ENCODE measurements at regions not wholly inside any gene's neighbourhood (a gene's known extent, or its start where the extent isn't known, plus 50 kb on each side); places are given as distances from the start of the nearest gene placed in this dataset.
"Not testable (repeated sequence)": the region's sequence is repeated elsewhere in the genome, so short reads cannot be mapped to it uniquely, and the experiment has no call there.

DNA sequence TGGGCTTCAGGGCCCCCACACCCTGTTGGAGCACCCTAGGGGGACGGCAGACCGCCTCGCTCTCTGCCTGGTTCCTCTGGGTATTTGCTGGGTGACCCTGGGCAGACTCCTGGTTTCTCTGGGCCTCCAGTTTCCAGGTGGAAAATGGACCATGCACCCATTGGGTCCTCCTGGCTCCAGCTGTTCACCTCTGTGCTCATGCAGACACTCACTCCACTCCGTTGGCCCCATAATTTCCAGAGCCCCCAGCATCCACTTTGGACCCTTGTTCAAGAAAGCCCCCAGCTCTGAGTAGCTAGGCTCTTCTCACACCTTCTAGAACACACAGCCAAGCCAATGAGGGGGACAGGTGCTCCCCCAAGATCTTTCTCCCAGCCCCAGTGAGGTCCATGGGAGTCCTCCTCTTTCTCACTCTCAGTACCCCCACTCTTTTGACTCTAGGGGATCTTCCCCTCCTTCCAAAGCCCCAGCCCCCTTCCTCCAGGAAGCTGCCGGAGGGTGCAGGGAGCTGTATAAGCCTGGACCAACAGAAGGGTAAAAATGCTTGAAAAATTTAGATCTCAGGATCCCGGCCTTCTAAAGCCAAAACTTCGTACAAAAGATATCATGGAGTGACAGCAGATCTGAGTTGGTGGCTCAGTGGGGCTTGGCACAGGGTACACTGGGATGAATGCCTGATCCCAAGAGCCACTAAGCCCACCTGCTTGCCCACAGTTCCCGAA, 174.8 kb upstream of the RTL1 start:
- DNase-seq (ENCODE audit: low read depth in 1 of 2, low spot score in 1 of 2), result no peak

DNA sequence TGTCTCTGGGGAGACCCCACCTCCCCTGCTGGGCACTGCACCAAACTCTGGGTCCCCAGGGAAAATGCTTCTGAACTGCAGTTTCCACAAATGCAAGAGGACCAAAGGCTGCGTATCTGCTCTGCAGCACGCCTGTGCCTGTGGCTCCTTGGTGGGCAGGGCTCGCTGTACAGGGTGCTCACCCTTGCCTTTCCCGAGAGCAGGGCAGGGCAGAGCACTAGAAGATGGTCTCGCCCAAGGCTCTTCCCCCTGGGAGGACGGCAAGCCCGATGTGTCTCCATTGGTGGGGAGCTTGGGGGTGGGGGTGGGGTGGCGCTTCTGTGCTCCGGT, 175.3 kb upstream of the RTL1 start:
- DNase-seq (ENCODE audit: low read depth in 1 of 2, low spot score in 1 of 2), result no peak

DNA sequence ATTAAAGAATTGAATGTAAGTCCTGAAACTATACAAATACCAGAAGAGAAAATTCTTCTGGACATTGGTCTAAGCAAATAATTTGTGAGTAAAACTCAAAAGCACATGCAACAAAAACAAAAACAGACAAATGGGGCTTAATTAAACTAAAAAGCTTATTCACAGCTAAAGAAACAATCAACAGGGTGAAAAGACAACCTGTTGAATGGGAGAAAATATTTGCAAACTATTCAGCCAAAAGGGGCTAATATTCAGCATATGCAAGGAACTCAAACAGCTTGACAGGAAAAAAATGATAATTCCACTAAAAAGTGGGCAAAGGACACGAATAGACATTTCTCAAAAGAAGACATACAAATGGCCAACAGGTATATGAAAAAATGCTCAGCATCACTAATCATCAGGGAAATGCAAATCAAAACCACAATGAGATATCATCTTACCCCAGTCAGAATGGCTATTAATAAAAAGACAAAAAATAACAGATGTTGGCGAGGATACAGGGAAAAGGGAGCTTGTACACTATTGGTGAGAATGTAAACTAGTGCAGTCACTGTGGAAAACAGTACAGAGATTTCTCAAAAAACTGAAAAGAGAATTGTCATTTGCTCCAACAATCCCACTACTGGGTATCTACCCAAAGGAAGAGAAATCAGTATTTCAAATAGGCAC, 177.5 kb upstream of the RTL1 start:
- no peak for DNase-seq (ENCODE audit: low read depth in 1 of 2, low spot score in 1 of 2)

DNA sequence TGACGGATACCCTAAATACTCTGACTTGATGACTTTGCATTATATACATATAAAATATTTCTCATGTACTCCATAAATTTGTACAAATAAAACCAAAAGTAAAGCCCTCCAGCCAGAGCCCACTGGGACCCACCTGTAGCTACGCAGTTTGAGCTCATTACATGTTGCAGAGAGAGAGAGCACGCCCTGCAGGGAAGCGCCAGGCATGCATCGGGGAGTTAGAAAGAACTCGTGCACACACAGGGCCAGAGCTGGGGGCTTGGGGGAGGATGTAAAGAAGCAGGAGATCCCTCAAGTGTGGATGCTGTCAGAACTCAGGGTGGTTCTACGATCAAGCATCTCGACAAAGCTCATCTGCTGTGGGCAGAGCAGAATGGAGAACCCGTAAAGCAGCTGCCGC, 178.5 kb upstream of the RTL1 start:
- no peak for DNase-seq (ENCODE audit: low read depth in 1 of 2, low spot score in 1 of 2)

DNA sequence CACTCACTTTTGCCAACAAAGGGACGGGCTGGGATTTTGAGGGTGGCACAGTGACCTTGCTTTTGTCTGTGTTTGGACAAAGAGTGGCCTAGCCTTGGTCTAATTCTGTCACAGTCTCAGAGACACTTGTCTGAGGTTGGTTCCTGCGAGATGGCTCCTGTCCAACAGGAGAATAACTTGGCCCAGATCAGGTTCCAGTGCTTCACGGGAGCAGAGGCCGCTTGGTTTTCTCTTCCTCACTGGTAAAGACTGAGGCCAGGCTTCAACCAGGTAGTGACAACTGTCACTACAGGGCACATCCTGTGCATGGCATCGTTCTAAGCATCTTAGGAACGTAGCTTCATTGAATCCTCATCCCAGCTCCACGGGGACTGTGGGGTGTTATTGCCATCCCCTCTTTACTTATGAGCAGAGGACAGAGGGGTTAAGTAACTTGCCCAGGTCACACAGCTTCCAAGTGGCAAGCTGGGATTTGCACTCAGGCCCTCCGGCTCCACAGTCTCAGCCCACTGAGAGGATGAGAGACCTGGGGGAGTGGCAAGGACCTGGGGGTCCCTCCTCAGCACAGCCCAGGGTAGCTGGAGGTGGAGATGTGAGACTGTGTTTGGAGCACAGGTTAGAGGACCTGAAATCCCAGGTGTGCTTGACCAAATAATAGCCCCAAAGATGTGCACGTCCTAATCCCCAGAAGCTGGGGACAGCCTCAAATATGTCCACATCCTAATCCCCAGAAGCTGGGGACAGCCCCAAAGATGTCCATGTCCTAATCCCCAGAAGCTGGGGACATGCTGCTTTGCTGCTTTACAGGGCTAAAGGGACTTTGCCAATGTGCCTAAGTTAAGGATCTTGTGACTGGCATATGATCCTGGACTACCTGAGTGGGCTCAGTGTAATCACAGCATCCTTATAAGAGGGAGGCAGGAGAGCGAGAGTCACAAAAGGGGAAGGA, 179.2 kb upstream of the RTL1 start:
- no peak for DNase-seq (ENCODE audit: low read depth in 1 of 2, low spot score in 1 of 2)

DNA sequence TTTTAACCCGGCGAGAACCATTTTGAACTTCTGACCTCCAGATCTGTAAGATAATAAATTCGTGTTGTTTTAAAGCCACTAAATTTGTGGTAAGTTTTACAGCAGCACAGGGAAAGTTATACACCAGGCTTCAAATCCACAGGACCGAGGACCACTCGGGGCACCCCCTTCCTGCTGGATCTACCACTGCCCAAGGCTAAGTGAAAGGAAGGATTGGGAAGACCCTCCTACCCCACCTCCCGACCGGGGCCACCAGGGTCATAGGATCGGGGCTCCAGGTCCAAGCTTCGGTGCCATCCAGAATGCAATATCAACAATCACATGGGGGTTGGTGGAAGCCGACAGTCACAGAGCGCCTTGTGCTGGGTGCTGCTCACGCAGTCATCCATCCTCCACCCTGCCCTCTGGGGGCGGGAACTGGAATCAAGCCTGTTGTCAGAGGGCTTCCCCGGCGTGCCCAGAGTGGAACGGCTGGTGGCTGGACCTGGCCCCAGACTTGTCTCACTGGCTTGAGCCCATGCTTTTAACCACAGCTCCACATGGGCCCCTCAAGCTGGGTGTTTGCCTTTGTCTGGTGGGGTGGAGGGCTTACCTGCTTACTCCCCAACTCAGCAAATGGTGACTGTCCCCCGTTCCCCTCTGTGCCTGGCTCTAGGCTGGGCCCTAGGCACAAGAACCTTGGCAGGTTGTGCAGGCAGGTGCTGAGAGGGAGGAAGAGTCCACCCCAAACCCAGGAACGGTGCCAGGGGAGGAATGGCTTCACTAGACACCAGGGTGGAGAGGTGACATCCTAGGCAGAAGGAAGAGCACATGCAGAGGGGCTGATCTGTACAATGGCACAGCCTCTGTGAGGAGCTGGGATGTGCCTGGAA, 180.3 kb upstream of the RTL1 start:
- no peak for DNase-seq (ENCODE audit: low read depth in 1 of 2, low spot score in 1 of 2)

GRCh38 chr14:101084436-101084826, 180.9 kb upstream of the RTL1 start:
- no peak for DNase-seq (ENCODE audit: low read depth in 1 of 2, low spot score in 1 of 2)

DNA sequence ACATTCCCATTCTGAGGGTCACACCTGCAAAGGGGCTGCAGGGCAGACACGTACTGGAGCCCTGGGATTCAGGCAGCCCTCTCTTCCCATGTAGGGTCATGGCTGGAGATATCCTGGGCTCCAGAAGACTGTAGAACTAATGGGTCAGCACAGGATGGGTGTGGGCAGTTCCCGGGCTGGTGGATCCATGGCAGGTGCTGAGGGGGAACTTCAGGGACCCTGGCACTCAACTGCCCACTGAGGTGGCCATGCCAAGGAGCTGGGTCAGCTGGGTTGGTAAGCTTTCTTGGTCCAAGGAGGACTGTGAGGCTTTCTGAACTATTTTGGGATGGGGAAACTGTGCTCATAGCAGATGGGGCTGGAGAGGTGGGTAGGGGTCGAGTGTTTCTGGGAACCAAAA, 183.4 kb upstream of the RTL1 start:
- no peak for DNase-seq (ENCODE audit: low read depth in 1 of 2, low spot score in 1 of 2)

DNA sequence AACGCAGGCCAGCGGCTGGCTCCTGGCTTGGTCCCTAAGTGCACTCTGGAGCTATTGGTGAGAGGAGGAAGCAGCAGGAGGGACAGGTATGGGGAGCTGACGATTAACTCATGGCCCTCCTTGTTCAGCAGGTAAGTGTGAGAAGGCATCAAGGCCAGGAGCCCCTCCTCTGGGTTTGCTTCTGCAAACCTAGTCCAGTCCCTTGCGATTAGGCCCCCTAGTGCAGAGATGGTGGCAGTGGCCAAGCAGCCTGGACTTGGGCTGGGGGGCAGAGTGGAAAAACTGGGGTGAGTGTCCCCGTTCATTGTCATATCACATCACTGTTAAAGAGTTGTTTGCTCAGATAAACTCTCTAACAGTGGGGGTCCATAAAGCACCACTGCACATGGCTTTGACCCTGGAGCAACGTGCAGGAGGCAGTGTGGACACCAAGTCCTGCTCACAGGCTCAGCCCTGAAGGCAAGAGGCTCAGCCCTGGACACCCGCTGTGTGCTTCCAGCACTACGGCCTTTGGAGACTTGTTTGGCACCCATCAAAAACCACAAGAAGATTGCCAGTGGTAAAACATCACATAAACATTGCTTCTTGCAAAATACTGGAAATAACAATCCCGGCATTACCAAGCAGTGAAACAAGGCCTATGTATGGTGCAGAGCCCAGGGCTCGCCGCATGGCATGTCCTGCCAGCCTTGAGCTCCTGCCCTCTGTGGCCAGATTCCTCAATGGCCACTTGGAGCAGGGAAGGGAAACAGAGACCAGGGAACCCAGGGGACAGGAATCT, 184.3 kb upstream of the RTL1 start:
- no peak for DNase-seq (ENCODE audit: low read depth in 1 of 2, low spot score in 1 of 2)

DNA sequence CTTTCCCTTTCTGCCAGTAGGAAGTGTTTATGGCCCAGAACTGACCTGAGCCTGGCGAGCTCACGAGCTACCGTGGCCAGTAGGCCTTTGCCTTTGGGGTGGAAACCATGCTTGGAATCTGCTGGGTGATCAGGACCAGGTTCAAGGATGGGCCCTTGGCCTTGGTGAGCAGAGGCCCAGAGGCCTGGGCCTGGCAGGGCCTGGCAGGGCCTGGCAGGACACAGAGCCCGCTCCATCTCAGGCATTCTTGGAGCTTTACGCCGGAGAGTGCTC, 184.8 kb upstream of the RTL1 start:
- DNase-seq (ENCODE audit: low read depth in 1 of 2, low spot score in 1 of 2), result no peak

- no peak for DNase-seq (ENCODE audit: low read depth in 1 of 2, low spot score in 1 of 2)
Observed at GRCh38 chr14:101088714-101089113, 185.2 kb upstream of the RTL1 start.

- not testable (repeated sequence) for DNase-seq (ENCODE audit: low read depth in 1 of 2, low spot score in 1 of 2)
Observed at GRCh38 chr14:101090478-101090877, 187.0 kb upstream of the RTL1 start.

- no peak for DNase-seq (ENCODE audit: low read depth in 1 of 2, low spot score in 1 of 2)
Observed at GRCh38 chr14:101090976-101091375, 187.5 kb upstream of the RTL1 start.

GRCh38 chr14:101094916-101095315, 191.4 kb upstream of the RTL1 start:
- DNase-seq (ENCODE audit: low read depth in 1 of 2, low spot score in 1 of 2), result not testable (repeated sequence)

GRCh38 chr14:101096551-101096950, 193.0 kb upstream of the RTL1 start:
- DNase-seq (ENCODE audit: low read depth in 1 of 2, low spot score in 1 of 2), result no peak

DNA sequence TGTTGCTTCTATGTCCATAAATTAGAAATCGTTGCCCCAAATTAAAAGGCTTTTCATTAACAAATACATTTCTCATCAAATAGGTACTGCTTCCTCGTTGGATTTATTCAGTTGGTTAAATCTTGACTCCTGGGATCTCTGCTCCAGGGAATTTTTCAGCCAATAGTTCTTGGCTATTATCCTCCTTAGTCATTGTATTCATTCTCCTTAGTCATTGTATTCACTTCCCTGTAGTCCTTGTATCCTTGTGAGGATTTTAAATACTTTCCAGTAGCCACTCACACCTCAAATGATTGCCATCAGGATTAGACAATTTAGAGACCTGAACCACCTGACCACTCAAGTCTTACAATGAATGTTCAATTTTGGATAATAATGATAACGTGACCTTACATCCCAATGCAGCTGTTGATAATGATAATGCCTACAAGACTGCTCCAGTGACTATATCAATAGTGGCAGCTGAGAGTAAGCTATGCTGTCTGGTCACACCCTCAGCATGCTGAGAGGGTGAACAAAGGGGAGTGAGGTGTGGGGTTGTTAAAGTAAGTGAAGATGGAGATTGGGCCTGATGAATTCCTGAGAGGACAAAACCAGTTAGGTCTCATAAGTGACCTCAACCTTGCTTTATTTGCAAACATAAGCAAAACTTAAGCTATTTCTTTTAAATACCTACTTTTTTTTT, 193.7 kb upstream of the RTL1 start:
- no peak for DNase-seq (ENCODE audit: low read depth in 1 of 2, low spot score in 1 of 2)

GRCh38 chr14:101098177-101098576, 194.7 kb upstream of the RTL1 start:
- no peak for DNase-seq (ENCODE audit: low read depth in 1 of 2, low spot score in 1 of 2)

- no peak for DNase-seq (ENCODE audit: low read depth in 1 of 2, low spot score in 1 of 2)
Observed at GRCh38 chr14:101098641-101099040, 195.1 kb upstream of the RTL1 start.

- DNase-seq (ENCODE audit: low read depth in 1 of 2, low spot score in 1 of 2), result no peak
Observed at GRCh38 chr14:101101456-101102056, 198.0 kb upstream of the RTL1 start.

DNA sequence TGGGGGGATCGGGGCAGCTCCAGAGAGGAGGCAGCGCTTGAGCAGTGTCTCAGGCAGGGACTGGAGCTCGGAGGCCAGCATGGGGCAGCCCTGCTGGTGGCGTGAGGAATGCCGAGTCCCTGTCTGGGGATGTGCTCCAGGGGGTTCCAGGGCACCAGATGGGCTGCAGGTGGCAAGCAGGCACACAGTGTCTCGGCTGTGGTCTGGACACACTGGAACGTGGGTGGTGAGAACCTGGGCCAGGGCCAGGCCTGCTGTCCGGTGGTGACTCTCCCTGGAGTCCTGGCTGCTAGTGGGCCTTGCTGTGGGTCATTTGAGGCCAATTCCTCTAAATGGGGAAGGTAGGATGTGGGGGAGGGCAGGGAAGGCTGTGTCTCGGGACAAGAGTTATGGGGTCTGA, 199.4 kb upstream of the RTL1 start:
- no peak for DNase-seq (ENCODE audit: low read depth in 1 of 2, low spot score in 1 of 2)

All from activated T-helper 1 cell treated with anti-CD3 and anti-CD28 coated beads, Interleukin-2, amount 50 U/mL, for 16 hours (primary cell).